WERI-Rb-1 (cell line): ENCODE measurements at regions not wholly inside any gene's neighbourhood (a gene's known extent, or its start where the extent isn't known, plus 50 kb on each side); places are given as distances from the start of the nearest gene placed in this dataset.

Experiments
- DNase-seq: peaks from one replicate; pipeline ENCODE4 v3.0.0-alpha.2; 2020
- H3K27ac ChIP-seq: fragments of 250-450 bp; sonication (Bioruptor Pico); 2 replicates; pipeline ENCODE4 v1.5.1; 2020; ENCODE audit warnings: mild to moderate bottlenecking, moderate library complexity
- H3K27me3 ChIP-seq: fragments of 250-450 bp; sonication (Bioruptor Pico); 2 replicates; pipeline ENCODE4 v1.5.1; 2021; ENCODE audit warnings: mild to moderate bottlenecking, low read depth, moderate library complexity; ENCODE audit not compliant: insufficient read depth, severe bottlenecking
- H3K36me3 ChIP-seq: fragments of 250-450 bp; sonication (Bioruptor Pico); 2 replicates; pipeline ENCODE4 v1.5.1; 2020; ENCODE audit warnings: mild to moderate bottlenecking, moderate library complexity
- H3K4me3 ChIP-seq: 2 replicates; pipeline ENCODE4 v1.5.1; 2011; ENCODE audit warnings: low read depth, mild to moderate bottlenecking, control low read depth, low read length
- H3K9me3 ChIP-seq: fragments of 250-450 bp; sonication (Bioruptor Pico); 2 replicates; pipeline ENCODE4 v1.5.1; 2021; ENCODE audit warnings: mild to moderate bottlenecking, moderate library complexity; ENCODE audit not compliant: severe bottlenecking
- CTCF ChIP-seq: IDR thresholded peaks from 2 replicates; pipeline ENCODE4 v1.5.1; 2011; ENCODE audit warnings: low read depth, mild to moderate bottlenecking, control low read depth, inconsistent platforms, low read length

- no peak for DNase-seq
- Histone ChIP-seq H3K36me3 (no peaks in the 10 kb centered on the region), H3K4me3 (no peak overlapping the region), H3K27me3 (peaks cover 18% of the 10 kb centered on the region), H3K27ac (no peak overlapping the region), H3K9me3 (peaks cover 2% of the 10 kb centered on the region)
- no peak for TF ChIP-seq CTCF
Observed at GRCh38 chr17:55652825-55653224, 69.8 kb downstream of the TMEM100 start.

- no peak for TF ChIP-seq CTCF
- DNase-seq, result no peak
Observed at GRCh38 chr17:55652114-55652823, 70.4 kb downstream of the TMEM100 start.

GRCh38 chr17:55649957-55650597 lies 72.6 kb downstream of the TMEM100 start:
- H3K27me3 ChIP-seq, result peaks cover 30% of the 10 kb centered on the region
- no peak overlapping the region for H3K27ac ChIP-seq
- peaks cover 2% of the 10 kb centered on the region for H3K9me3 ChIP-seq
- no peak for DNase-seq
- no peak for TF ChIP-seq CTCF
- H3K4me3 ChIP-seq, result no peak overlapping the region
- H3K36me3 ChIP-seq, result no peaks in the 10 kb centered on the region

More at GRCh38 chr17:55652114-55652823, 70.4 kb downstream of the TMEM100 start:
- Histone ChIP-seq H3K9me3 (peaks cover 2% of the 10 kb centered on the region), H3K27me3 (peaks cover 23% of the 10 kb centered on the region), H3K4me3 (no peak overlapping the region), H3K27ac (no peak overlapping the region), H3K36me3 (no peaks in the 10 kb centered on the region)

- H3K27me3 ChIP-seq, result peaks cover 33% of the 10 kb centered on the region
- no peak for DNase-seq
- no peak for TF ChIP-seq CTCF
- no peaks in the 10 kb centered on the region for H3K36me3 ChIP-seq
- H3K9me3 ChIP-seq, result peaks cover 2% of the 10 kb centered on the region
- no peak overlapping the region for H3K27ac ChIP-seq
- H3K4me3 ChIP-seq, result no peak overlapping the region
Observed at GRCh38 chr17:55648086-55648485, 74.6 kb downstream of the TMEM100 start.

GRCh38 chr17:55645361-55645760 lies 77.3 kb downstream of the TMEM100 start:
- no peak for TF ChIP-seq CTCF
- Histone ChIP-seq H3K27me3 (peaks cover 37% of the 10 kb centered on the region), H3K27ac (no peak overlapping the region), H3K9me3 (peaks cover 2% of the 10 kb centered on the region), H3K4me3 (no peak overlapping the region), H3K36me3 (no peaks in the 10 kb centered on the region)
- no peak for DNase-seq
